GM18498 (cell line): ENCODE measurements at regions not wholly inside any gene's neighbourhood (a gene's known extent, or its start where the extent isn't known, plus 50 kb on each side); places are given as distances from the start of the nearest gene placed in this dataset.
A peak's percentile ranks its signal among the peaks of the same experiment; 100 is the strongest.
"Not testable (repeated sequence)": the region's sequence is repeated elsewhere in the genome, so short reads cannot be mapped to it uniquely, and the experiment has no call there.

Experiments
- ATAC-seq: cut with Tn5 transposase; IDR thresholded peaks from one replicate; pipeline ENCODE4 v1.9.1; 2021; ENCODE audit warnings: mild to moderate bottlenecking, moderate library complexity; ENCODE audit not compliant: unreplicated experiment

GRCh38 chr7:113610572-113610971 is 308.2 kb downstream of the PPP1R3A start:
- no peak for ATAC-seq

- ATAC-seq = no peak
Observed at GRCh38 chr7:113608782-113609181, 310.0 kb downstream of the PPP1R3A start.

GRCh38 chr7:113606325-113606724 is 312.5 kb downstream of the PPP1R3A start:
- ATAC-seq = no peak

GRCh38 chr7:113600428-113600827 is 318.4 kb downstream of the PPP1R3A start:
- not testable (repeated sequence) for ATAC-seq

GRCh38 chr7:113593455-113593854 is 325.4 kb downstream of the PPP1R3A start:
- not testable (repeated sequence) for ATAC-seq

GRCh38 chr7:113592924-113593323 is 325.9 kb downstream of the PPP1R3A start:
- not testable (repeated sequence) for ATAC-seq

- ATAC-seq = no peak
Observed at GRCh38 chr7:113582471-113582870, 336.3 kb downstream of the PPP1R3A start.

- ATAC-seq = not testable (repeated sequence)
Observed at GRCh38 chr7:113563257-113563656, 355.6 kb downstream of the PPP1R3A start.

GRCh38 chr7:113562801-113563200 is 356.0 kb downstream of the PPP1R3A start:
- ATAC-seq = no peak

GRCh38 chr7:113562242-113562641 is 356.6 kb downstream of the PPP1R3A start:
- no peak for ATAC-seq

- ATAC-seq = no peak
Observed at GRCh38 chr7:113561446-113561845, 357.4 kb downstream of the PPP1R3A start.

- ATAC-seq = no peak
Observed at GRCh38 chr7:113550966-113551365, 367.8 kb downstream of the PPP1R3A start.

- ATAC-seq = peak; percentile 70
Observed at GRCh38 chr7:113548561-113548960, 370.2 kb downstream of the PPP1R3A start.

GRCh38 chr7:113548137-113548536 is 370.7 kb downstream of the PPP1R3A start:
- peak; percentile 78 for ATAC-seq

- ATAC-seq = no peak
Observed at GRCh38 chr7:113521468-113521867, 397.3 kb downstream of the PPP1R3A start.

GRCh38 chr7:113519472-113519871 is 399.3 kb downstream of the PPP1R3A start:
- no peak for ATAC-seq

- no peak for ATAC-seq
Observed at GRCh38 chr7:113504691-113505090, 386.3 kb upstream of the SMIM30 start.

- no peak for ATAC-seq
Observed at GRCh38 chr7:113504142-113504541, 385.8 kb upstream of the SMIM30 start.

GRCh38 chr7:113496586-113496985 is 378.2 kb upstream of the SMIM30 start:
- not testable (repeated sequence) for ATAC-seq

- ATAC-seq = not testable (repeated sequence)
Observed at GRCh38 chr7:113494797-113495566, 376.6 kb upstream of the SMIM30 start.

GRCh38 chr7:113491305-113491704 is 373.0 kb upstream of the SMIM30 start:
- ATAC-seq = no peak

GRCh38 chr7:113487925-113488731 is 369.8 kb upstream of the SMIM30 start:
- ATAC-seq = no peak
